H1 (cell line): ENCODE measurements at regions not wholly inside any gene's neighbourhood (a gene's known extent, or its start where the extent isn't known, plus 50 kb on each side); places are given as distances from the start of the nearest gene placed in this dataset.

Source experiments
- CTCF ChIA-PET: fragments of 300-600 bp; sonication (Branson Sonifier 250); formaldehyde crosslinking; loops from one replicate; lab custom pipeline; 2021; ENCODE audit not compliant: partially characterized antibody; lab: Charles Lee
- POLR2A ChIA-PET: fragments of 300-600 bp; sonication (Branson Sonifier 250); formaldehyde crosslinking; loops from one replicate; lab custom pipeline; 2021; ENCODE audit warnings: inconsistent platforms; ENCODE audit not compliant: partially characterized antibody; lab: Charles Lee
- DNase-seq, 2 experiments: peaks; one replicate each; pipeline versions ENCODE4 v3.0.0 to v3.0.0-alpha.2; 2010 to 2022; ENCODE audit warnings: low spot score in 2 of 2, low read depth in 1 of 2, mixed read lengths in 1 of 2
- FAIRE-seq: peaks from 2 replicates; lab custom pipeline; 2011; peaks lifted over from hg19 to GRCh38; lab: Jason Lieb, UNC
- H2AFZ ChIP-seq: 2 replicates; pipeline ENCODE4 v1.8.1; 2012; ENCODE audit warnings: low read length, inconsistent platforms
- H2AK5ac ChIP-seq: 2 replicates; pipeline ENCODE4 v1.6.1; 2013; ENCODE audit warnings: low read depth, low read length
- H2BK120ac ChIP-seq: replicated peaks from 2 replicates; pipeline ENCODE3; 2013; ENCODE audit warnings: low read depth, low read length, inconsistent platforms
- H2BK12ac ChIP-seq: 2 replicates; pipeline ENCODE4 v1.6.1; 2013; ENCODE audit warnings: low read depth, low read length
- H2BK15ac ChIP-seq: 2 replicates; pipeline ENCODE4 v1.6.1; 2013; ENCODE audit warnings: low read length
- H2BK20ac ChIP-seq: 2 replicates; pipeline ENCODE4 v1.6.1; 2013; ENCODE audit warnings: low read length
- H2BK5ac ChIP-seq: 2 replicates; pipeline ENCODE4 v1.6.1; 2013; ENCODE audit warnings: low read depth, low read length
- H3K14ac ChIP-seq: 2 replicates; pipeline ENCODE4 v1.6.1; 2013; ENCODE audit warnings: inconsistent platforms; ENCODE audit not compliant: insufficient read length
- H3K18ac ChIP-seq: 2 replicates; pipeline ENCODE4 v1.6.1; 2013; ENCODE audit warnings: low read length; ENCODE audit errors: extremely low read depth
- H3K23ac ChIP-seq: 2 replicates; pipeline ENCODE4 v1.6.1; 2013; ENCODE audit warnings: inconsistent platforms; ENCODE audit not compliant: insufficient read length
- H3K23me2 ChIP-seq: 2 replicates; pipeline ENCODE4 v1.6.1; 2013; ENCODE audit warnings: low read depth, low read length
- H3K27ac ChIP-seq: 2 replicates; pipeline ENCODE4 v1.6.1; 2011; ENCODE audit warnings: low read depth, low read length, inconsistent platforms
- H3K27me3 ChIP-seq, 4 experiments: replicated peaks in 1 of 4; 1 replicate in 1 of 4; 2 replicates in 3 of 4; pipeline versions ENCODE4 v1.6.1 to v1.8.1; 2011 to 2013; ENCODE audit warnings: low read length in 3 of 4, mild to moderate bottlenecking in 3 of 4, inconsistent platforms in 2 of 4, mixed read lengths in 2 of 4, moderate library complexity in 1 of 4; ENCODE audit not compliant: control insufficient read depth in 3 of 4, insufficient read depth in 3 of 4; ENCODE audit errors: extremely low read depth in 1 of 4
- H3K36me3 ChIP-seq, 4 experiments: 2 replicates each; pipeline versions ENCODE4 v1.6.1 to v1.8.1; 2011 to 2013; ENCODE audit warnings: mild to moderate bottlenecking in 4 of 4, low read length in 3 of 4, moderate library complexity in 2 of 4, control low read depth in 1 of 4, inconsistent platforms in 1 of 4; ENCODE audit not compliant: insufficient read depth in 4 of 4, control insufficient read depth in 2 of 4
- H3K4ac ChIP-seq: replicated peaks from 2 replicates; pipeline ENCODE3; 2013; ENCODE audit warnings: low read length, low read depth, mixed read lengths, inconsistent platforms; ENCODE audit not compliant: insufficient read length
- H3K4me1 ChIP-seq, 4 experiments: replicated peaks in 1 of 4; 1 replicate in 1 of 4; 2 replicates in 3 of 4; pipeline versions ENCODE4 v1.6.1 to v1.8.1; 2011 to 2013; ENCODE audit warnings: low read length in 3 of 4, inconsistent platforms in 2 of 4, mixed read lengths in 1 of 4; ENCODE audit not compliant: insufficient read depth in 4 of 4, control insufficient read depth in 3 of 4
- H3K4me2 ChIP-seq, 2 experiments: 2 replicates each; pipeline versions ENCODE4 v1.6.1 to v1.8.1; 2011 to 2013; ENCODE audit warnings: low read depth in 2 of 2, low read length in 2 of 2, control low read depth in 1 of 2, inconsistent platforms in 1 of 2, mild to moderate bottlenecking in 1 of 2; ENCODE audit not compliant: insufficient read depth in 1 of 2
- H3K4me3 ChIP-seq, 4 experiments: fragments of 200-600, 300-600 bp in 1 of 4; sonication (generic), shearing (Covaris generic), sonication (Bioruptor Twin) in 1 of 4; 2 replicates each; pipeline versions ENCODE4 v1.5.1 to v1.8.1; 2011 to 2016; ENCODE audit warnings: low read length in 4 of 4, low read depth in 3 of 4, control low read depth in 2 of 4, inconsistent platforms in 2 of 4, mild to moderate bottlenecking in 2 of 4, mixed read lengths in 1 of 4, moderate library complexity in 1 of 4; ENCODE audit not compliant: insufficient read depth in 2 of 4; ENCODE audit errors: extremely low read depth in 1 of 4
- H3K56ac ChIP-seq: replicated peaks from 2 replicates; pipeline ENCODE3; 2013; ENCODE audit warnings: low read depth, mild to moderate bottlenecking, mixed read lengths, low read length, inconsistent platforms; ENCODE audit not compliant: insufficient read length
- H3K79me1 ChIP-seq: 2 replicates; pipeline ENCODE4 v1.6.1; 2013; ENCODE audit warnings: low read depth, low read length, control low read depth
- H3K79me2 ChIP-seq, 2 experiments: 2 replicates each; pipeline versions ENCODE4 v1.6.1 to v1.8.1; 2012 to 2013; ENCODE audit warnings: low read length in 2 of 2, mild to moderate bottlenecking in 2 of 2, inconsistent platforms in 1 of 2; ENCODE audit not compliant: insufficient read depth in 2 of 2, control insufficient read depth in 1 of 2
- H3K9ac ChIP-seq, 4 experiments: replicated peaks in 1 of 4; 1 replicate in 1 of 4; 2 replicates in 3 of 4; pipeline versions ENCODE4 v1.6.1 to v1.8.1; 2011 to 2013; ENCODE audit warnings: low read depth in 3 of 4, low read length in 3 of 4, control low read depth in 2 of 4, mild to moderate bottlenecking in 2 of 4, moderate library complexity in 2 of 4, inconsistent platforms in 1 of 4; ENCODE audit errors: extremely low read depth in 1 of 4
- H3K9me3 ChIP-seq, 2 experiments: 2 replicates each; pipeline versions ENCODE4 v1.6.1 to v1.8.1; 2012 to 2013; ENCODE audit warnings: mild to moderate bottlenecking in 2 of 2, moderate library complexity in 2 of 2, control low read depth in 1 of 2, inconsistent platforms in 1 of 2, low read depth in 1 of 2, low read length in 1 of 2, mixed read lengths in 1 of 2; ENCODE audit not compliant: insufficient read depth in 2 of 2
- H4K20me1 ChIP-seq, 2 experiments: replicated peaks in 1 of 2; 2 replicates each; pipeline versions ENCODE3 to v1.8.1; 2011 to 2013; ENCODE audit warnings: inconsistent platforms in 2 of 2, low read length in 2 of 2, mild to moderate bottlenecking in 1 of 2; ENCODE audit not compliant: insufficient read depth in 2 of 2, control insufficient read depth in 1 of 2
- H4K5ac ChIP-seq: 2 replicates; pipeline ENCODE4 v1.6.1; 2013; ENCODE audit warnings: low read length, low read depth, mixed read lengths, inconsistent platforms; ENCODE audit not compliant: insufficient read length
- H4K8ac ChIP-seq: 2 replicates; pipeline ENCODE4 v1.8.0; 2013; ENCODE audit warnings: mild to moderate bottlenecking, moderate library complexity, low read length, inconsistent platforms; ENCODE audit not compliant: insufficient read depth; ENCODE audit errors: extremely low read depth
- H4K91ac ChIP-seq: replicated peaks from 2 replicates; pipeline ENCODE3; 2013; ENCODE audit warnings: low read length, mixed read lengths, inconsistent platforms; ENCODE audit not compliant: insufficient read length
- KDM4A ChIP-seq: IDR thresholded peaks from one replicate; pipeline ENCODE4 v1.7.1; 2012; ENCODE audit warnings: low read depth, mild to moderate bottlenecking, moderate library complexity, low read length, inconsistent platforms; ENCODE audit not compliant: severe bottlenecking
- WGBS, 2 experiments: shearing (Covaris generic) in 1 of 2; methylation state at CpG; one replicate each; pipeline versions ENCODE4 v1.1.6 to v1.1.7; 2013 to 2015; ENCODE audit warnings: low lambda C conversion rate in 2 of 2, mixed read lengths in 2 of 2, inconsistent platforms in 1 of 2, low coverage in 1 of 2, missing lambda C conversion rate in 1 of 2; ENCODE audit not compliant: insufficient replicate concordance in 2 of 2, insufficient coverage in 1 of 2, insufficient read length in 1 of 2; ENCODE audit errors: extremely low coverage in 1 of 2, missing lambda C conversion rate in 1 of 2; 5-methylcytosine and 5-hydroxymethylcytosine counted together

GRCh38 chr3:145145461-145145860, 1015.5 kb downstream of the PLOD2 start:
- H2BK120ac ChIP-seq, result no peak overlapping the region
- H2BK15ac ChIP-seq, result no peak overlapping the region
- FAIRE-seq (no peak), DNase-seq (no peak)
- H4K5ac ChIP-seq, result no peak overlapping the region
- no peaks in the 10 kb centered on the region for H3K9me3 ChIP-seq
- no peak overlapping the region for H3K23ac ChIP-seq
- no peak overlapping the region for H3K4me2 ChIP-seq
- H3K4ac ChIP-seq, result no peak overlapping the region
- H4K91ac ChIP-seq, result no peak overlapping the region
- no peaks in the 10 kb centered on the region for H3K79me1 ChIP-seq
- no peak overlapping the region for H2BK20ac ChIP-seq
- no peak overlapping the region for H3K4me3 ChIP-seq
- no peak overlapping the region for H3K56ac ChIP-seq
- no peak overlapping the region for H2BK12ac ChIP-seq
- H3K36me3 ChIP-seq, result no peaks in the 10 kb centered on the region
- no peaks in the 10 kb centered on the region for H3K23me2 ChIP-seq
- H3K4me1 ChIP-seq, result no peaks in the 10 kb centered on the region
- H3K14ac ChIP-seq, result no peak overlapping the region
- ChIA-PET POLR2A (no interaction called here), CTCF (no interaction called here)
- no peak overlapping the region for H3K18ac ChIP-seq
- H3K27me3 ChIP-seq, result no peaks in the 10 kb centered on the region
- no peak overlapping the region for H3K27ac ChIP-seq
- no peaks in the 10 kb centered on the region for H4K20me1 ChIP-seq
- no peak overlapping the region for H2AK5ac ChIP-seq
- no peak overlapping the region for H3K9ac ChIP-seq
- H4K8ac ChIP-seq, result no peak overlapping the region
- H3K79me2 ChIP-seq, result no peaks in the 10 kb centered on the region
- WGBS, 2 experiments, result 76% methylated on average over 1 of the region's 1 CpG; no CpG with 5 or more reads in 1 of the 2 experiments
- H2AFZ ChIP-seq, result no peak overlapping the region
- H2BK5ac ChIP-seq, result no peak overlapping the region
- no peak for TF ChIP-seq KDM4A
